ENCODE measurements at regions not wholly inside any gene's neighbourhood (a gene's known extent, or its start where the extent isn't known, plus 50 kb on each side); places are given as distances from the start of the nearest gene placed in this dataset.

- H3K27ac ChIP-seq, result no peak overlapping the region
- TF ChIP-seq ZFX (IDR thresholded peaks at IDR 0.05; ENCODE audit: borderline replicate concordance), result no peak
- TF ChIP-seq, protein P1, sequence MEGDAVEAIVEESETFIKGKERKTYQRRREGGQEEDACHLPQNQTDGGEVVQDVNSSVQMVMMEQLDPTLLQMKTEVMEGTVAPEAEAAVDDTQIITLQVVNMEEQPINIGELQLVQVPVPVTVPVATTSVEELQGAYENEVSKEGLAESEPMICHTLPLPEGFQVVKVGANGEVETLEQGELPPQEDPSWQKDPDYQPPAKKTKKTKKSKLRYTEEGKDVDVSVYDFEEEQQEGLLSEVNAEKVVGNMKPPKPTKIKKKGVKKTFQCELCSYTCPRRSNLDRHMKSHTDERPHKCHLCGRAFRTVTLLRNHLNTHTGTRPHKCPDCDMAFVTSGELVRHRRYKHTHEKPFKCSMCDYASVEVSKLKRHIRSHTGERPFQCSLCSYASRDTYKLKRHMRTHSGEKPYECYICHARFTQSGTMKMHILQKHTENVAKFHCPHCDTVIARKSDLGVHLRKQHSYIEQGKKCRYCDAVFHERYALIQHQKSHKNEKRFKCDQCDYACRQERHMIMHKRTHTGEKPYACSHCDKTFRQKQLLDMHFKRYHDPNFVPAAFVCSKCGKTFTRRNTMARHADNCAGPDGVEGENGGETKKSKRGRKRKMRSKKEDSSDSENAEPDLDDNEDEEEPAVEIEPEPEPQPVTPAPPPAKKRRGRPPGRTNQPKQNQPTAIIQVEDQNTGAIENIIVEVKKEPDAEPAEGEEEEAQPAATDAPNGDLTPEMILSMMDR (IDR thresholded peaks at IDR 0.05), result no peak
These were observed 150.6 kb downstream of the SI start for GRCh38 chr3:164927728-164928127.

- TF ChIP-seq, protein P1 (IDR thresholded peaks at IDR 0.05), result no peak
- TF ChIP-seq ZFX (IDR thresholded peaks at IDR 0.05; ENCODE audit: borderline replicate concordance), result no peak
- H3K27ac ChIP-seq, result no peak overlapping the region
These were observed 159.4 kb downstream of the SI start for GRCh38 chr3:164918905-164919304.

GRCh38 chr3:164912916-164913315 is 165.4 kb downstream of the SI start:
- no peak overlapping the region for H3K27ac ChIP-seq

GRCh38 chr3:164903820-164904451 is 174.4 kb downstream of the SI start:
- H3K27ac ChIP-seq, result no peak overlapping the region
- TF ChIP-seq, protein P1 (IDR thresholded peaks at IDR 0.05), result no peak
- TF ChIP-seq ZFX (IDR thresholded peaks at IDR 0.05; ENCODE audit: borderline replicate concordance), result no peak

More at GRCh38 chr3:164912916-164913315, 165.4 kb downstream of the SI start:
- TF ChIP-seq, protein P1 (IDR thresholded peaks at IDR 0.05), result no peak
- TF ChIP-seq ZFX (IDR thresholded peaks at IDR 0.05; ENCODE audit: borderline replicate concordance), result no peak

DNA sequence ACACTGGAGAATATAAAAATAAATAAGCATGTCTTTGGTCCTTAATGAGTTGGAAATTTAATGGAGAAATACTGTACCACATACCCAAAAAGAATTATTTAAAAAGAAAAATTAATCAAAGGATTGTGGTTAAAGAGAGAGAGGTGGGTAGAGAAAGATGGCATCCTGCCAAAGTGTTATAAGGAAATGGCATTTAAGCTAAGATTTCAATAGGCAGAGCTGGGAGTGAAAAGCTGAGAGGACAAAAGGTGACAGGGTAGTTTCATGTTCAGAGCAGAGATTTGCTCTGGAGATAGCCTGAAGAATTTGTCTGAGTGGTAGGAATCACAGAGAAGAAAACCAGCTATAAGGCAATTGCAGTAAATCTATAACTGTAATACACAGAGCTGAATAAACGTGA is 181.0 kb downstream of the SI start:
- H3K27ac ChIP-seq, result no peak overlapping the region
- TF ChIP-seq, protein P1 (IDR thresholded peaks at IDR 0.05), result no peak
- no peak for TF ChIP-seq ZFX (IDR thresholded peaks at IDR 0.05; ENCODE audit: borderline replicate concordance)

GRCh38 chr3:164890061-164890460 is 188.2 kb downstream of the SI start:
- TF ChIP-seq, protein P1 (IDR thresholded peaks at IDR 0.05), result no peak
- TF ChIP-seq ZFX (IDR thresholded peaks at IDR 0.05; ENCODE audit: borderline replicate concordance), result no peak
- no peak overlapping the region for H3K27ac ChIP-seq

DNA sequence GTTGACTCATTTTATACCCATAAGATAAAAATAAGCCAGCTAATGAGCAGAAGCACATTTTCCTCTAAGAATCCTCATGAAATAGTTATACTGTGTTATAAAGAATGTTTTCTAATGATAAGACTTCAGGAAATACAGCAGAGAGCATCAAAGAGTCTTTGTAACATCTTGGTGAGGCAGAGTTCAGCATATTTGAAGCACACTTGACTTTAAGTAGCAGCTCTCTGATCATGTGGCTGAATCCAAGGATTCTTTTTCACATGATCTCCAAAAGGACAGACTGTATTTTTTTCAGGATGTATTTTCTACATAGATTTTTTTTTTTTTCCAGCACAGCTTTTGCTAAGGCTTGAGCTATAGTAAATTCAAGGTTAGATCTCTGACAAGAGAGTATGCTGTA is 195.1 kb downstream of the SI start:
- H3K27ac ChIP-seq, result no peak overlapping the region
- TF ChIP-seq, protein P1 (IDR thresholded peaks at IDR 0.05), result no peak
- no peak for TF ChIP-seq ZFX (IDR thresholded peaks at IDR 0.05; ENCODE audit: borderline replicate concordance)
